Colonic mucosa (tissue), 4 donors: ENCODE measurements at regions not wholly inside any gene's neighbourhood (a gene's known extent, or its start where the extent isn't known, plus 50 kb on each side); places are given as distances from the start of the nearest gene placed in this dataset.

ENCODE experiments used
- DNase-seq: peaks from one replicate; pipeline ENCODE4 v3.0.0-alpha.2; 2020
- H3K27ac ChIP-seq: fragments of 200-600 bp; one replicate; pipeline ENCODE4 v1.8.0; 2021
- H3K27me3 ChIP-seq: fragments of 200-600 bp; one replicate; pipeline ENCODE4 v1.8.0; 2021
- H3K36me3 ChIP-seq: fragments of 200-600 bp; one replicate; pipeline ENCODE4 v1.8.0; 2021
- H3K4me1 ChIP-seq: fragments of 200-600 bp; one replicate; pipeline ENCODE4 v1.8.0; 2021; ENCODE audit warnings: mild to moderate bottlenecking
- H3K4me3 ChIP-seq: fragments of 200-600 bp; one replicate; pipeline ENCODE4 v1.8.0; 2021
- H3K9ac ChIP-seq, 2 donors: one replicate each; pipeline ENCODE4 v1.7.0; 2013; ENCODE audit warnings: control low read depth in 2 of 2, low read depth in 2 of 2, low read length in 2 of 2
- H3K9me3 ChIP-seq: fragments of 200-600 bp; one replicate; pipeline ENCODE4 v1.8.0; 2021
- CTCF ChIP-seq: fragments of 200-600 bp; IDR thresholded peaks from one replicate; pipeline ENCODE4 v1.8.0; 2022; ENCODE audit warnings: antibody characterized with exemption, mild to moderate bottlenecking
- intact Hi-C: fragments of 100-400 bp; cut with DNase I; formaldehyde crosslinking; loops from one replicate; pipeline ENCODE4 v1.14.1; 2022
- donor health status: healthy.
- donor health status: DM: no; HTN: no; CAD: no.
- donor health status: DM: no; HTN: no; CAD: no.

- intact Hi-C loops: no loop called here
- no peak for TF ChIP-seq CTCF
- Histone ChIP-seq H3K4me1 (no peaks in the 10 kb centered on the region), H3K4me3 (no peak overlapping the region), H3K27ac (no peak overlapping the region), H3K9me3 (no peaks in the 10 kb centered on the region), H3K27me3 (no peaks in the 10 kb centered on the region), H3K36me3 (no peaks in the 10 kb centered on the region), H3K9ac (no peak overlapping the region)
- no peak for DNase-seq
These were observed 753.2 kb downstream of the ARAP2 start for GRCh38 chr4:35491093-35491492.

- H3K27me3 ChIP-seq: no peaks in the 10 kb centered on the region
- no peaks in the 10 kb centered on the region for H3K4me1 ChIP-seq
- intact Hi-C loops: no loop called here
- H3K4me3 ChIP-seq: no peak overlapping the region
- H3K27ac ChIP-seq: no peak overlapping the region
- no peaks in the 10 kb centered on the region for H3K9me3 ChIP-seq
- no peak for DNase-seq
- no peak overlapping the region for H3K9ac ChIP-seq
- H3K36me3 ChIP-seq: no peaks in the 10 kb centered on the region
- TF ChIP-seq CTCF: no peak
These were observed 750.3 kb downstream of the ARAP2 start for GRCh38 chr4:35493977-35494376.

GRCh38 chr4:35494955-35495354 lies 749.4 kb downstream of the ARAP2 start:
- TF ChIP-seq CTCF: no peak
- Histone ChIP-seq H3K27me3 (no peaks in the 10 kb centered on the region), H3K27ac (no peak overlapping the region), H3K9me3 (no peaks in the 10 kb centered on the region), H3K4me1 (no peaks in the 10 kb centered on the region), H3K9ac (no peak overlapping the region), H3K4me3 (no peak overlapping the region), H3K36me3 (no peaks in the 10 kb centered on the region)
- intact Hi-C loops: no loop called here
- no peak for DNase-seq

- H3K9me3 ChIP-seq: no peaks in the 10 kb centered on the region
- H3K4me1 ChIP-seq: no peaks in the 10 kb centered on the region
- no peak for TF ChIP-seq CTCF
- H3K36me3 ChIP-seq: no peaks in the 10 kb centered on the region
- H3K27me3 ChIP-seq: no peaks in the 10 kb centered on the region
- H3K4me3 ChIP-seq: no peak overlapping the region
- intact Hi-C loops: no loop called here
- DNase-seq: no peak
- H3K27ac ChIP-seq: no peak overlapping the region
- no peak overlapping the region for H3K9ac ChIP-seq
These were observed 743.5 kb downstream of the ARAP2 start for GRCh38 chr4:35500812-35501211.

DNA sequence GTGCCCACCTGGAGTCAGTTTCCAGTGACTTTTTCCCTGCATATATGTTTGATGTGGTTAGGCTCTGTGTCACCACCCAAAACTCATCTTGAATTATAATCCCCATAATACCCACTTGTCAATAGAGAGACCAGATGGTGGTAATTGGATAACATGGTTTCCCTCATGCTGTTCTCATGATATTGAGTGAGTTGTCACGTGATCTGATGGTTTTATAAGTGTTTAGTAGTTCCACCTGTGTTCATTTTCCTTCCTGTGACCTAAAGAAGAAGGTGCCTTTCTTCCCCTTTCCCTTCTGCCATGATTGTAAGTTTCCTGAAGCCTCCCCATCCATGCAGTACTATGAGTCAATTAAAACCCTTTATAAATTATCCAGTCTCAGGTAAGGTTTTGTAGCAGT lies 740.9 kb downstream of the ARAP2 start:
- no peak overlapping the region for H3K27ac ChIP-seq
- H3K27me3 ChIP-seq: no peaks in the 10 kb centered on the region
- H3K4me3 ChIP-seq: no peak overlapping the region
- H3K4me1 ChIP-seq: no peaks in the 10 kb centered on the region
- H3K9me3 ChIP-seq: no peaks in the 10 kb centered on the region
- DNase-seq: no peak
- no peak for TF ChIP-seq CTCF
- H3K36me3 ChIP-seq: no peaks in the 10 kb centered on the region
- intact Hi-C loops: no loop called here
- no peak overlapping the region for H3K9ac ChIP-seq

GRCh38 chr4:35506161-35506560 lies 738.2 kb downstream of the ARAP2 start:
- H3K9ac ChIP-seq: no peak overlapping the region
- DNase-seq: no peak
- TF ChIP-seq CTCF: no peak
- no peaks in the 10 kb centered on the region for H3K4me1 ChIP-seq
- no peaks in the 10 kb centered on the region for H3K27me3 ChIP-seq
- H3K9me3 ChIP-seq: no peaks in the 10 kb centered on the region
- no peaks in the 10 kb centered on the region for H3K36me3 ChIP-seq
- H3K27ac ChIP-seq: no peak overlapping the region
- H3K4me3 ChIP-seq: no peak overlapping the region
- intact Hi-C loops: no loop called here
